GM23338 (cell line): ENCODE measurements at regions not wholly inside any gene's neighbourhood (a gene's known extent, or its start where the extent isn't known, plus 50 kb on each side); places are given as distances from the start of the nearest gene placed in this dataset.
"Not testable (repeated sequence)": the region's sequence is repeated elsewhere in the genome, so short reads cannot be mapped to it uniquely, and the experiment has no call there.

Experiments used
- CREB1 ChIP-seq: fragments of 250-450 bp; sonication (Bioruptor Pico); IDR thresholded peaks from 2 replicates; pipeline ENCODE4 v1.5.0; 2020; ENCODE audit warnings: low read depth, mild to moderate bottlenecking, moderate library complexity
- EZH2 ChIP-seq: fragments of 200-600 bp; sonication (generic); IDR thresholded peaks from one replicate; pipeline ENCODE4 v1.8.0; 2017; ENCODE audit warnings: antibody characterized with exemption, mild to moderate bottlenecking, low read depth; ENCODE audit not compliant: unreplicated experiment
- JUNB ChIP-seq: IDR thresholded peaks from one replicate; pipeline ENCODE4 v1.6.1; 2016; ENCODE audit warnings: antibody characterized with exemption; ENCODE audit not compliant: unreplicated experiment
- POLR2AphosphoS5 ChIP-seq: IDR thresholded peaks from 2 replicates; pipeline ENCODE4 v1.6.1; 2016; ENCODE audit warnings: antibody characterized with exemption, low read depth
- TF ChIP-seq, protein P1 (sequence below), 2 experiments: fragments of 200-600 bp in 1 of 2; sonication (generic) in 1 of 2; conservative IDR thresholded peaks; 2 replicates each; pipeline versions ENCODE4 v1.5.1 to v1.6.1; 2016 to 2017; ENCODE audit warnings: antibody characterized with exemption in 2 of 2, low read depth in 2 of 2, mild to moderate bottlenecking in 2 of 2, moderate library complexity in 1 of 2

DNA sequence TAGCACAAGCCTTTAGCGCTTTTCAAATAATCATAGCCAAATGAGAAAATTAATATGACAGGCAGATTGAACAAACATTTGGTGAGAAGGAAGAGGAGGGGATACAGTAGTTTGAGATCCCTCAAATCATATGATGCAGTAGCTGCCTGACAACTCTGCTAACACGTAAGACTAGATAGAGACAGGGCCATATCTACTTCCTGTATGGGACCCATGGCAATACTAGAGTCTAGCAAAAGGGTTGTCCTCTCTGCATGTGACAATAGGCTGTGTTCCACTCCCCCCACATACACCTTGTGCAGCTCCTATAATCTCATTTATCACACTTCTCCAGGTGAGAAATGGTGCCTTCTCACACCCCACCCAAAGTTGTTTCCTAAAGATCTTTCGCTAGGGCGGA lies 134.2 kb upstream of the NBPF9 start:
- TF ChIP-seq POLR2AphosphoS5; EZH2; CREB1 (CRISPR knock-in tag); JUNB: not testable (repeated sequence)
- TF ChIP-seq, protein P1, sequence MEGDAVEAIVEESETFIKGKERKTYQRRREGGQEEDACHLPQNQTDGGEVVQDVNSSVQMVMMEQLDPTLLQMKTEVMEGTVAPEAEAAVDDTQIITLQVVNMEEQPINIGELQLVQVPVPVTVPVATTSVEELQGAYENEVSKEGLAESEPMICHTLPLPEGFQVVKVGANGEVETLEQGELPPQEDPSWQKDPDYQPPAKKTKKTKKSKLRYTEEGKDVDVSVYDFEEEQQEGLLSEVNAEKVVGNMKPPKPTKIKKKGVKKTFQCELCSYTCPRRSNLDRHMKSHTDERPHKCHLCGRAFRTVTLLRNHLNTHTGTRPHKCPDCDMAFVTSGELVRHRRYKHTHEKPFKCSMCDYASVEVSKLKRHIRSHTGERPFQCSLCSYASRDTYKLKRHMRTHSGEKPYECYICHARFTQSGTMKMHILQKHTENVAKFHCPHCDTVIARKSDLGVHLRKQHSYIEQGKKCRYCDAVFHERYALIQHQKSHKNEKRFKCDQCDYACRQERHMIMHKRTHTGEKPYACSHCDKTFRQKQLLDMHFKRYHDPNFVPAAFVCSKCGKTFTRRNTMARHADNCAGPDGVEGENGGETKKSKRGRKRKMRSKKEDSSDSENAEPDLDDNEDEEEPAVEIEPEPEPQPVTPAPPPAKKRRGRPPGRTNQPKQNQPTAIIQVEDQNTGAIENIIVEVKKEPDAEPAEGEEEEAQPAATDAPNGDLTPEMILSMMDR (conservative IDR thresholded peaks at IDR 0.05; ENCODE audit: low read depth in 2 of 2), result not testable (repeated sequence)
